GM18498 (cell line): ENCODE measurements at regions not wholly inside any gene's neighbourhood (a gene's known extent, or its start where the extent isn't known, plus 50 kb on each side); places are given as distances from the start of the nearest gene placed in this dataset.

ENCODE experiments used
- ATAC-seq: cut with Tn5 transposase; IDR thresholded peaks from one replicate; pipeline ENCODE4 v1.9.1; 2021; ENCODE audit warnings: mild to moderate bottlenecking, moderate library complexity; ENCODE audit not compliant: unreplicated experiment

GRCh38 chr5:22911019-22911418, 57.9 kb upstream of the CDH12 start:
- ATAC-seq, result no peak

GRCh38 chr5:22910523-22910922, 57.4 kb upstream of the CDH12 start:
- ATAC-seq, result no peak

GRCh38 chr5:22908586-22908985, 55.4 kb upstream of the CDH12 start:
- ATAC-seq, result no peak

- no peak for ATAC-seq
These were observed 55.0 kb upstream of the CDH12 start for GRCh38 chr5:22908129-22908528.
